GM21786 (cell line): ENCODE measurements at regions not wholly inside any gene's neighbourhood (a gene's known extent, or its start where the extent isn't known, plus 50 kb on each side); places are given as distances from the start of the nearest gene placed in this dataset.
"Not testable (repeated sequence)": the region's sequence is repeated elsewhere in the genome, so short reads cannot be mapped to it uniquely, and the experiment has no call there.

ENCODE experiments used
- ATAC-seq: cut with Tn5 transposase; IDR thresholded peaks from one replicate; pipeline ENCODE4 v1.9.1; 2021; ENCODE audit not compliant: unreplicated experiment

DNA sequence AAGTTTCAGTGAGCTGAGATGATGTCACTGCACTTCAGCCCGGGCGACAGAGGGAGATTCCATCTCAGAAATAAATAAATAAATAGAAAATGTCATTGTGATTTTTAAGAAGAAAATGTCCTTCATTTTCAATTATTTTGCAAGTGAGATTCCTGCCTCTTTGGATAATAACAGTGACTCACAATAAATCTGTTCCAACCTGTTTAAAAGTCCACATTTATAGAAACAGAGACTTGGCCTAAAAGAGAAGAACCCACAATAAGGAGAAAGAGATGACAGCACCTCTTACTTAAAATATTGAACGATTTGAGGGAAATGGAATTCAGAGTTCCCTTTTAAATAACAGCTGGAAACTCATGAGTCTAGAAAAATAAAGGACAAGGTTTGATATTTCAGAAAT lies 373.4 kb upstream of the NOX3 start:
- no peak for ATAC-seq

DNA sequence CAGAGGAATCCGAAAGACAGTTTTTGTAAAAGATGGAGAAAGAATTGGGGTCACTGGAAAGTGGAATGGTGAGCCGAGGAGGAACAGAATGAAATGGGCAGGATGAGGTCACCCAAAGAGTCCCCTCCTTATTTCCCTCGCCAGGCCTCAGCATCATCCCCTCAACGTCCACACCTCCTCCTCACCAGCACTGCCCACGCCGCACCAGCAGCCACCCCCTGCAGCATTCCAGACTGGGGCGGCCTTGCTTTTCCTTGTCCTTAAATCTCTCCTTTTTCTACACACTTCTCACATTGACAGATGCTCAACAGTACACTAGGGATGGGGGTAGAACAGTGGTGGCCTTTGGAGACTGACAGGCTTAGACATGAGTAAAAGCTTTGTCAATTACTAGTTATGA lies 363.1 kb upstream of the NOX3 start:
- ATAC-seq = no peak

DNA sequence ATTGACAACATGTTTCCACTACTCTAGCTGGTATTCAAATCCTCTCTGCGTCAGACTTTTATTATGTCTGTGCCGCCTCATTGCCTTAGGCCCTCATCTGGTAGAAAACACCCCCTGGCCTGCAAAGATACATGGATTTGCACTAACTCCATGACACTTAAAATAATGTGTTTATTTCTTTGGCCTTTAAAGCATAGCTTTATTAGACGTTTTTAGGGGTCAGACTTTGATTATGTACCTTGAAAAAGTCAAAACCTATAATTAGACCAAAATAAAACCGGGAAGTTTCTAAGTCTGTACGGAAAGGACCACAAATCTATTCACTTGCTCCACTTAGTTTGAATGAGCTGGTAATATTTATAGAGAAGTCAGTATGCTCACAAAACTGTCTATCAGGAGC lies 357.9 kb upstream of the NOX3 start:
- ATAC-seq = no peak

DNA sequence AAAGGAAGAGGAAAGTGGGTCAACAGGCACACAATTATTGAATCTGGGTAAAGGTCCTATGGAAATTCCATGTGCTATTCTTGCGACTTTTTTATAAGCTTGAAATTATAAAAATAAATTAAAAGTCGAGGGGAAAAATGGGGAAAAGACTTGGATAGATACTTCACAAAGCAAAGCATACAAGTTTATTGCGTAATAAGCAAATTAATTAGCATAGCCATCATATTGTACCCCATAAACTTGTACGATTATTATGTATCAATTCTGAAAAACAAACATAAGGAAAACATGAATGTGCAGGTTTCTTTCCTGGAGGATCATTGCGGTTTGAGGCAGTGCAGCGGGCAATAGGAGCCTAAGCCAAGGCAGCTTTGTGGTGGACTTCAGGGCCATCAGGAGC lies 351.6 kb upstream of the NOX3 start:
- no peak for ATAC-seq

DNA sequence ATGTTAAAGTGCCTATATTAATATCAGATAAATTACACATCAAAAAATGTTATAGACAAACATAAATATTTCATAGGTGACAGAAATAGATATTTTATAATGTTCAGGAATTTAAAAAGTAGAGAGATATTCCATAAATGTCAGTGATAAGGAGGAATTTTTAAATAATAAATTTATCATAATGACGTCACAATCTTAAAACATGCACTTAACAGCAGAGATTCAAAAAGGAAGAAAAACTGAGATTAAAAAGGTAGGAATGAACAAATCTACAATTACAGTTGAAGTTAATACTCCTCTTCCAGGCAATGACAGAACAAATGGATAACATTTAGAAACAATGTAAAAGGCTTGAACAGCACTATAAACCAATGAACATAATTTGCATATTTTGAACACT lies 345.4 kb upstream of the NOX3 start:
- ATAC-seq = no peak

DNA sequence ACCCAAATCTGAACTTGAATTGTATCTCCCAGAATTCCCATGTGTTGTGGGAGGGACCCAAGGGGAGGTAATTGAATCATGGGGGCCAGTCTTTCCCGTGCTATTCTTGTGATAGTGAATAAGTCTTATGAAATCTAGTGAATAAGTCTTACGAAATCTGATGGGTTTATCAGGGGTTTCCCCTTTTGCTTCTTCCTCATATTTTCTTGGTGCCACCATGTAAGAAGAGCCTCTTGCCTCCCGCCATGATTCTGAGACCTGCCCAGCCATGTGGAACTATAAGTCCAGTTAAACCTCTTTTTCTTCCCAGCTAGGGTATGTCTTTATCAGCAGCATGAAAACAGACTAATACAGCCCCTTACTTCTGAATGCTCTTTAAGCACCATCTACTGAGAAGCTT lies 343.2 kb upstream of the NOX3 start:
- not testable (repeated sequence) for ATAC-seq

DNA sequence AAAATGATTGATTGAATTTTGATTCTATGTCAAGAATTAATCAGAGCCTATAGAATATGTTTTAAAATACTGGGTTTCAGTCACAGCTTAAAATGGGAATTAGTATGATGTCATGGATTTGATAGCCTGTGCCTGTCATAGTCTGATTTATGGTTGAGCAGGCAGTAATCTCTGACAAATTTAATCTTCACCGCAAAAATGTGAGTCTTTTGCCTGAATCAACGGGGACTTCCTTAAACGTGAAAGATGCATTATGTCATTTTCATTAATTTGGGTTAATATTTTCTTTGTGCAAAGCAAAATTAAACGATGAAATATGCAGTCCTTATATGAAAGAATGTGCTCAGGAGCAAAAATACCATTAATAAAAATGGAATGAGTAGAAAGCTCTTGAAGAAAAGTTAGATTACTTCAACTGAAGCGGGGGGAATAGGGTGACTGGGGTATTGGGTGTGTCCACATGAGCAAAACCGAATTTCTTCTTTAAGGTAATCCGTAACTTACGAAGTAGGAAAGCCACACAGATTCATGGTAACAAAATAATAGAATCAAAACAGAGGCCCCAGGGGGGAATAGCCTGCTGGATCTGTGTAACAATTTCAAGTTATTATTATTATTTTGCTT lies 339.6 kb upstream of the NOX3 start:
- no peak for ATAC-seq

DNA sequence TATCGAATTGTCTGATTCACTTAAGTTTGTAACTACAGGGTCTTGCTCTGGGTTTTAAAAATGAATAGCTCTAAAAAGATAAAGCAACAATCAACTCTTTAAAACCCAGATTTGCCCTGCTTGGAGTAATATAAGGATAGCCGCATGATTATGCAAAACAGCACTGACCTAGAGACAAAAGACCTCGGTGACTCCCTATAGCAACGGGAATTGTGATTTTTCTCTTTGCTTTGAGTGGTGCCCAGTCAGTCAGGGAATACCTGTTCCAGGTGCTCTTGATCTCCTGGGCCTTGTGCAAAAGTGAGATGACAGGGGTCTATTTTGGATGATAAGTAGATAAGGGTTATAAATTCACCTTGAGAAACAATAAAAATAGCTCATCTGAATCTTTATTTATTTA lies 336.3 kb upstream of the NOX3 start:
- ATAC-seq = no peak

DNA sequence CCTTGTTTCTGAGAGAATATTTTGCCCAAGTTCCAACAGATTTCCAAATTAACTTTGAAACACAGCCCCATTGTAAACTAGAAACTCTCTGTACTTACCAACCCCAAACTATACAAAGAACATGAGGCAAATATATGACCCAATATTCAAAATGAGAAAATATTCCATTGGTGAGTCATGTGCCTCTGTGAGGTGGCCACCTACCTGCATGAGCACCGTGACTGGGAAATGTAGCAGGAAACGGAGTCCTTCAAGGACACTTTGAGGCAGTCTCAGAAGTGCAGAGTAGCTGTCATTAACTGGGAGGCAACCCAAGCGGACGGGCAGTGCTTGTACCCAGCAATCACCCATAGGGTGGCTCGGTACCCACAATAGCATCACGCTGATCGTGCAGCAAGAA lies 335.5 kb upstream of the NOX3 start:
- no peak for ATAC-seq

DNA sequence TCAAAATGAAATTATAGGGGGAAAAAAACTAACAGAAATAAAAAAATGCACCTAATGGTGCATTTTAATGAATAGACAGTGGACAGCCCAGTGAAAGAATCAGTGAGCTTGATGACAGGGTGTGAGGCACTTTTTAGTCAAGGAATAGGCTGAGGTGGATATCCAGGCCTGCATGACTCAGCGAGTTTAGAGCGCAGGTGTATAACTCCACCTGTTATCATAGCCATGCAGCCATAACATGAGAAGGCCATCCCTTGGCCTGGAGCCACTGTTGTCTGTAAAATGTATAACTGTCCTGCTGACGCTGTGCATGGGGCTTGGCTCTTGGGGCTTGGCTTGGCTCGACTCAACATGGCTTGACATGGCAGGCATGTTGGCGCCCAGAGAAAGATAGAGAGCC lies 331.5 kb upstream of the NOX3 start:
- no peak for ATAC-seq

DNA sequence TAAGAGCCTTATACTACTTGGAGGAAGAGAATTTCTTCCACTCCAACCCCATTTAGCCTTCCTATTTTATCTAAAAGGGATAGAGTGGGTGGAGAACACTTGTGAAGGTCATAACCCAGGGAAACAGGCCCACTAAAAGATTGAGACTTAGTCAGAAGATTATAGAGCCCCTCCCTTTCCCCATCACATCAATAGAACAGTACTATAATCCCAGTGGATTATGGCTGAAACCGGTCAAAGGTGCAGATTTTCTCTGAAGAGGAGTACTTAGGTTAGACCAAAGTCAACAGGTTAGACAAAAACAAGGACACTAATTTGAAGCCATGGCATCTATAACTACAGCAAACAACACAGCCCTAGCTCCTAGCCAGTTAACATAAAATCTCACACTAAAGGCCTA lies 330.9 kb upstream of the NOX3 start:
- no peak for ATAC-seq

DNA sequence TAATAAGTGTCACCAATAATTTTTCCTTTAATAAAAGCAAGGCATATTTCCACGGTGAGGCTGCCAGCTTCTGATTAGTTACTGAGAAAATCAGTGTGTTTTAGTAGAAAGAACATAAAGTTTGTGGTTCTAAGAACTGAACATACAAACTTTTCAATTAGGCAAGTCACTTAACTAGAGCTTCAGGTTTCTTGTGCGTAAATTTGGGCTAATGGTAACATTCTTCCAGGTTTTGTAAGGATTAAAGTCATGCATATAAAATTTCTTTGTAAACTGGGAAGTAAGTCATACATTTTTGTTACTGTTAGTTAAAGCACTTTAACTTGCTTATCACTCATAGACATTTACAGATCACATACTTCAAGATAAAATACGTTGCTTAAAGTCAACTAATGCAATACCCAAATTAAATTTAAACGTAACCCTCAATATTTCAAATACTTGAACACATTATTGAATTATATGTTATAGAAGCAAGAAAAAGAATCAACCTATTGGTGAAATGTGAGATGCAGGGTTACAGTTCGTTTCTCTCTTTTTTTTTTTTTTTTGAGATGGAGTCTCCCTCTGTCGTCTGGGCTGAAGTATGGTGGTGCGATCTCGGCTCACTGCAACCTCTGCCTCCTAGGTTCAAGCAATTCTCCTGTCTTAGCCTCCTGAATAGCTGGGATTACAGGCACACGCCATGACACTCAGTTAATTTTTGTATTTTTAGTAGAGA lies 327.3 kb upstream of the NOX3 start:
- ATAC-seq = no peak

DNA sequence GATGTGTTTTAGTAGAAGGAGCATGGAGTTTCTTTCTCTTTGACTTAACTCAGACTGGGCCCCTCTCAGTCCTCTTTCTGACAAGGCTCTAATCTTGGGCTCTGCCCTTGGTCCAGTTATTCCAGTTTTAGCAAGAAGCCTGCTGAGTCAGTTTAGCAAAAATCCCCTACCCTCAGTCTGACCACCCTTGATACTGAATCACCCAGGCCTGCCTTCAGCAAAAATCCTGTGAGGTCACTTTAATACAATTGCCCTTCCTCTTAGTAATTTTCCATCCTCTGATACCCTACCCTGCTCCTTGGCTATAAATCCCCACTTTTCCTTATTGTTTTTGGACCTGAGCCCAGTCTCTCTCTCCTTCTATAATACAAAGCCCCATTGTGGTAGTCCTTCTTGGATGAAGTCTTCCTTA lies 326.7 kb upstream of the NOX3 start:
- no peak for ATAC-seq

DNA sequence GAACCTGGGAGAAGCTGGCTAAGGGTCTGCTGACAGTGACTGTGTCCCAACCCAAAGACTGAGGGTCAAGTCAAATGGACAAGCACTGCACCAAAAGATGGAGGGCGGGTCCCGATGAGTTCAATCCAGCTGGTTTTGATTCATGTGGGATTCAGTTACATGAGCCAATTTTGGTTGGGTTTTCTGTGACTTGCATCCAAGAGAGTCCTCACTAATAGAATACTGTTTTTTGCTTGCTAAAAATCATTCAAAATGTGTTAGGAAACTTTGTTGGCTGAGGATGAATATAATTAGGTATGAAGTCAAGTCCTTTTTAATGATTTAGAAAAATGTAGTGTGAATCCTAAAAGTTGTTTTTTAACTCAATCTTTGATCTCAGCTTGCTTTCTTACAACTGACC lies 323.8 kb upstream of the NOX3 start:
- ATAC-seq = no peak

DNA sequence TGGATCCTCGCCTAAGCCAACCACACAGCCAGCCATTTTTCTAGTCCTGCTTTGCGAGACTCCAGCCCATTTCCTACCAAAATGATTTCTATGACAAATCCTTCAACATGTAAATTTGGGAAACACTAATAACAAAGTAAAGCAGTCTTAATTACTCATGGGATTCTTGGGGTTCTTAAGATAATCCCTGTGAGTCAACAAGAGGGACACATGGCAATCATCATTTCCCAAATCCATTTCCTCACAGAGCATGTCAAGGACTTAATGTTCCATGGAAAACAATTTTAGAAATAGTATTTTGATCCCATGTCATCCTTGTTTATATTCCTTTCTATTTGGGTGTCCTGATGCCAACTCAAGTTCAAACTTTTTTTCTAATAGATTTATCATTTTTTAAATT lies 322.7 kb upstream of the NOX3 start:
- ATAC-seq = no peak

DNA sequence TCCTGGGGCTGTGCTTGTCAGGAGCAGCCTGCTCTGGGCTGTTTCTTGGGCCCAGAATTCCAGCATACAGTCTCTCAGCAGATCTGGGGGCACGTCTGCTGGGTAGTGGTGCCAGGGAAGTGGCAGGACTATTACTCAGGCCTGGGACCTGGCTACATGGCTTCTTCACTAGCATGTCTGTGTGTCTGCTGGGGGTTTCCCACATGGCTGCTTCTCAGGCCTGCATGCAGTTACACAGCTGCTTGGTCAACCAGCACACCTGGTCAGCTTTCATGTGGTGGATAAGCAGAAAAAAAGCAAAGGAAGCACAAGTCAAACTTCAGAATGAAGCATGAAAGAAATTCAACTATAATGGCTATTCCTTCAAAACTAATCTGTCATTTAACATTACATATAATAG lies 316.2 kb upstream of the NOX3 start:
- no peak for ATAC-seq

DNA sequence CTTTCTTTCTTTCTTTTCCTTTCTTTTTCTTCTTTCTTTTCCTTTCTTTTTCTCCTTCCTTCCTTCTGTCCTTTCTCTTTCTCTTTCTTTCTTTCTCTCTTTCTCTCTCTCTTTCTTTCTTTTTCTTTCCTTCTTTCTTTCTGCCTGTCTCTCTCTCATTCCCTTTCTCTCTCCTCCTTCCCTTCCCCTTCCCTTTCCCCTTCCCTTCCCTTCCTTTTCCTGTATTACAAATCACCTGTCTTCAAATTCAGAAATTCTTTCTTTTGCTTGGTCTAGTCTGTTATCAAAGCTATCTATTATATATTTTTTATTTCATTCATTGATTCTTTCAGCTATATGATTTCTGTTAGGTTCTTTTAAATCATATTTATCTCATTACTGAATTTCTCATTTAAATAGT lies 315.2 kb upstream of the NOX3 start:
- ATAC-seq = no peak

DNA sequence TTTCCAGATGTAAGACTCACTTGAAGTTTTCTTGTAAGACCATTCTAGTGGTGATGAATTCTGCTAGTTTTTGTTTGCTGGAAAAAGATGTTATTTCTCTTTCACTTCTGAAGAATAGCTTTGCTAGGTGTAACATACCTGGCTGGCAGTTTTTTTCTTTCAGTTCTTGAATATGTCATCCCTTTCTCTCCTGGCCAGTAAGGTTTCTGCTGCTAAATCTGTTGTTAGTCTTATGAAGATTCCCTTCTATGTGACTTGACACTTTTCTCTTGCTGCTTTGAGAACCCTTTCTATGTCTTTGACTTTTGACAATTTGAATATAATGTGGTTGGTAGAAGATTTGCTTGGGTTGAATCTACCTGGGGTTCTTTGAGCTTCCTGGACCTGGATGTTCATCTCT lies 314.7 kb upstream of the NOX3 start:
- no peak for ATAC-seq

DNA sequence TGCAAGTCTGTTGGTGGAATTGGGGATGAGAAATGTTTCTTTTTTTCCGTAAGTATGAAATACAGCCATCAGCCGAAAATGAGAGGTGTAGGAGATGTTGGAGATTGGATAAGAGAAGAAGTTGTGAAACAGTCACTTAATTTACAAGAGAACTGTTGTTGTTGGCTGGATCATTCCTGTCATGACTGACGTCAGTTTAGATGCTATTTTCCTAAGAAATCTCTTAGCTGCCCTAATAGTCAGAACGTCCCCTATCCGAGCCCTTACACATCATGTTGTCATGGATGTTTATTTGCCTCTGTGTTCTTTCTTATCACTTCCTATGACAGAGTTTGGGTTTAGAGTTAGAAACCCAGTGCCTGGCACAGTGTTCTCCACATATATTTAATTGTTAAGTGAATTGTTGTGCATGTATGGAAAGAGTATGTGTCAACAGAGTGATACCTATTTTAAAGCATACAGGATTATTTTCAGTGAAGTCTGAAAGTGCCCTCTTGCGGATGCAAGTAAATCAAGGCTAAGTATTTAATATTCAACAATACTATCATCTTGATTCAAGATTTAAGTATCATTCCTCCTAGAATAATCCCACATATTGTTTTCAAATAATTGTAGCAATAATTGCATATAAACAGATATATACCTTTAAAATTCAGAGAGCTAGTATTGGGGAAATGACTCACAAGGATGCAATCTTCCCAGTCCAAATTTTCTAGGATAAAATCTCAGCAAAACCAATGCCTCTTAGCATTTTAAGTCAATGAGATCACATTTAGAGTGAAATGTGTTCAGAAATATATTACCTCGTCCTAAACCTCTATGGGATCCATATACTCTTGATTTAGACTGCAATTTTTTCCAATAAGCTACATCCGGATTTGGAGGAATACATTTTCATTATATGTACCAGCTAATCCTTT lies 309.9 kb upstream of the NOX3 start:
- ATAC-seq = no peak

DNA sequence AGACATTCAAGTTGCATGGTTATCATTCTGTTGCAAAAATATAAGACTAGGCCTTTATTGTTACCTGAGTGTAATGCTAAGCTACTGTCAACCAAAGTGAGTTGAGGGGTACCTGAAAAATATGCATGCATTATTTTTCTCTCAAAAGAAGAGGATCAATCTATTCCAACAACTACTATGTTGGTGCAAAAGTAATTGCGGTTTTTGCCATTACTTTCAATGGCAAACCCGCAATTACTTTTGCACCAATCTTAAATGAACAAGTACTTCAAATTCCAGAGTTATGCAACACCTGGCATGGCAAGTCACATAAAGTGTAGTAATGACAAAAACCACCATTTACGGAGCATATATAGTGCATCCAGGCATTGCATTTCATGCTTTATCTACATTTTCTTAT lies 307.0 kb upstream of the NOX3 start:
- no peak for ATAC-seq

DNA sequence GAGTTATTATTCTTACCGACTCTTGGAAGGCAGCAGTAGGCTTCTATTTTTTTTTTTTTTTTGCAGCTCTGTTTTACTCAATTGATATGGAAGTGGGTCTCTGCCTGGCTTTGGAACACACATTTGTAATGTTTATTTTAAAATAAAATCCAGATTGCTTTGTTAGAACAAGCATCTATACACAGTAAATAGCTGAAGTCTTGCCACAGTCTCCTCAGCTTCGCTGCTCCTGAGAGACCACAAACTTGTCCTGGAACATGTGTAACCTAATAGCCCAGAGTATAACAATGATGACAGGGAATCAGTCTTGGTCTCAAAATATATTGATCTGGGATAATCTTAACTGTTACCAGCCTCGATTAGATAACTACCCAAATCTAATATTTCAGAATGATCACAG lies 299.8 kb upstream of the NOX3 start:
- no peak for ATAC-seq

DNA sequence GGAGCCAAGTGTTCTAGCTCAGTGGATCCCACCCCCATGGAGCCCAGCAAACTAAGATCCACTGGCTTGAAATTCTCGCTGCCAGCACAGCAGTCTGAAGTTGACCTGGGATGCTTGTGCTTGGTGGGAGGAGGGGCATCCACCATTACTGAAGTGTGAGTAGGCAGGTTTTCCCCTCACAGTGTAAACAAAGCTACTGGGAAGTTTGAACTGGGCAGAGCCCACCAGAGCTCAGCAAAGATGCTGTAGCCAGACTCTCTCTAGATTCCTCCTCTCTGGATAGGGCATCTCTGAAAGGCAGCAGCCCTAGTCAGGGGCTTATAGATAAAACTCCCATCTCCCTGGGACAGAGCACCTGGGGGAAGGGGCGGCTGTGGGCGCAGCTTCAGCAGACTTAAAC lies 293.1 kb upstream of the NOX3 start:
- ATAC-seq = not testable (repeated sequence)
